ENCODE measurements at regions not wholly inside any gene's neighbourhood (a gene's known extent, or its start where the extent isn't known, plus 50 kb on each side); places are given as distances from the start of the nearest gene placed in this dataset.
"Not testable (repeated sequence)": the region's sequence is repeated elsewhere in the genome, so short reads cannot be mapped to it uniquely, and the experiment has no call there.

DNA sequence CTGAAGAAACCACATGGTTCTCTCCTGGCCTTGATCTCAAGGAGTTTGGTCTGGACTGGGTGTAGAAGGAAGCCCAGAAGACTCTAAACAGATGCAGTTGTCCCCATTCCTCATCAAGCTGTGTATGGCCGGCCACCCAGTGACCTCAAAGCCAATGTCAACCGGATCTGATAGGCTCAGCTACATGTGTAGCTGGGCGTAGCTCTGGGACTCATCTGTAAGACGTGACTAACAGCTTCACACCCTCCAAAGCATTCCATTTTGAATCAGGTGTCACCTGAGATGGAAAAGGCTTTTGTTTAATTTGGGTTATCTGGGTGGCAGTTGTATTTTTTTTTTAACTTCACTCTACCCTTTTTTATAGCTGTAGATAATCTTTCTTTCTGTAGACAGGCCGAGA is 130.4 kb downstream of the ABCC12 start:
- Histone ChIP-seq H3K4me3 (ENCODE audit: low read depth, low read length) (no peak overlapping the region), H3K4me1 (ENCODE audit: control insufficient read depth, insufficient read depth, low read length) (no peaks in the 10 kb centered on the region), H3K36me3 (ENCODE audit: control insufficient read depth, insufficient read depth, low read length) (no peaks in the 10 kb centered on the region), H3K27me3 (ENCODE audit: control insufficient read depth, insufficient read depth, low read length) (no peaks in the 10 kb centered on the region), H3K9me3 (ENCODE audit: control insufficient read depth, insufficient read depth, low read length) (no peaks in the 10 kb centered on the region), H3K9ac (ENCODE audit: low read depth, low read length) (no peak overlapping the region)

GRCh38 chr16:48024042-48024441 is 131.8 kb downstream of the ABCC12 start:
- no peak overlapping the region for H3K4me3 ChIP-seq (ENCODE audit: low read depth, low read length)
- no peak overlapping the region for H3K9ac ChIP-seq (ENCODE audit: low read depth, low read length)
- H3K9me3 ChIP-seq (ENCODE audit: control insufficient read depth, insufficient read depth, low read length): no peaks in the 10 kb centered on the region
- H3K36me3 ChIP-seq (ENCODE audit: control insufficient read depth, insufficient read depth, low read length): no peaks in the 10 kb centered on the region
- H3K27me3 ChIP-seq (ENCODE audit: control insufficient read depth, insufficient read depth, low read length): no peaks in the 10 kb centered on the region
- H3K4me1 ChIP-seq (ENCODE audit: control insufficient read depth, insufficient read depth, low read length): no peaks in the 10 kb centered on the region

DNA sequence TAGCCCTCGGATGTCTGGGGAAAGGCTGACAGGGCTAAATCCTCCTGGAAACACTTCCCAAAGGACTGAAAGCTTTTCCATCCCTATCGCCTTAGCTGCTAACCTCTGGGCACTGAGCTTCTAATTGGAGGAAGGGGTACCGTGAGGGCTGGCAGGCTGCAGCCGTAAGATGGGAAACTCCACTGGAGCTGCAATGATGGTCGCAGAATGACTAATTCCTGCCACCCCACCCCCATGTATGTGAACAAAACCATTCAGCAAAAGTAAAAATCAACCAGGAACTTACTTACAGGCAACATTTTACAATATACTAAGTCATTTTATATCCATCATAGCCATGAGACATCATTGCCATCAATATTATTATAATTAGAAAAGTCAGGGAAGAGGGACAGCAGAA is 133.3 kb downstream of the ABCC12 start:
- Histone ChIP-seq H3K4me1 (ENCODE audit: control insufficient read depth, insufficient read depth, low read length) (no peaks in the 10 kb centered on the region), H3K36me3 (ENCODE audit: control insufficient read depth, insufficient read depth, low read length) (no peaks in the 10 kb centered on the region), H3K4me3 (ENCODE audit: low read depth, low read length) (no peak overlapping the region), H3K27me3 (ENCODE audit: control insufficient read depth, insufficient read depth, low read length) (no peaks in the 10 kb centered on the region), H3K9ac (ENCODE audit: low read depth, low read length) (no peak overlapping the region), H3K9me3 (ENCODE audit: control insufficient read depth, insufficient read depth, low read length) (no peaks in the 10 kb centered on the region)

- H3K36me3 ChIP-seq (ENCODE audit: control insufficient read depth, insufficient read depth, low read length); H3K9me3 ChIP-seq (ENCODE audit: control insufficient read depth, insufficient read depth, low read length); H3K27me3 ChIP-seq (ENCODE audit: control insufficient read depth, insufficient read depth, low read length); H3K9ac ChIP-seq (ENCODE audit: low read depth, low read length); H3K4me3 ChIP-seq (ENCODE audit: low read depth, low read length); H3K4me1 ChIP-seq (ENCODE audit: control insufficient read depth, insufficient read depth, low read length): not testable (repeated sequence)
These were observed 135.2 kb downstream of the ABCC12 start for GRCh38 chr16:48020617-48021016.

DNA sequence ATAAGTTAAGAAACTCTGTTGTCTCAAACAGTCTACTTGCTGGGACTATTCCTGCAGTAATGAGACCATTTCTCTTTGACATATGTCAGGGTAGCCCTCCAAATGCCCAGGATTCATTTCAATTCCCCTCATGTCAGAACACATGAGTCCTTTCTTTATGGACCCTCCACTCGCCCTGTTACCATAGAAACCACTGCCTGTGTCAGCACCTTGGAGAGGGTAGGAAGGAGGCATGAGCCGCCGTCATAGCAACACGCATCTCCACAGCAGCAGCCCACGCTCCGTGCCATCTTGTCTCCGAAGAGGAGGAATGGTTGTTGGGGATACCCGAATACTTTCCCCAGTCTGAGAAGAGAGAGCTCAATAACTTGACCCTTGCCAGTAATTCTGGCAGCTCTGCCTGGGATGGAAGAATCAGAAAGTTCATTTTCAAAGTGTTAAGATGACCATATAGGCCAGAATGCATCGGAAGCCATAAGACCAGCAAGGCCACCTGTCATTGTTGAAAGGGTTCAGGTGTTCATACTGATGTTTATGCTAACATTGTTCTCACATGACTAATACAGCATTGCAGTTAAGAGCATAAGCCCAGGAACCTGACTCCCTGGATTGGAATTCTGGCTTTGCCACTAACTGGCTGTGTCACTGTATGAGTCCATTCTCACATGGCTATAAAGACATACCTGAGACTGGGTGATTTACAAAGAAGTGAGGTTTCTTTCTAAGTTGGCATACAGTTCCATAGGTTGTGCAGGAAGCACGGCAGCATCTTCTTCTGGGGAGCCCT is 141.3 kb downstream of the ABCC12 start:
- Histone ChIP-seq H3K9me3 (ENCODE audit: control insufficient read depth, insufficient read depth, low read length) (no peaks in the 10 kb centered on the region), H3K27me3 (ENCODE audit: control insufficient read depth, insufficient read depth, low read length) (no peaks in the 10 kb centered on the region), H3K36me3 (ENCODE audit: control insufficient read depth, insufficient read depth, low read length) (no peaks in the 10 kb centered on the region), H3K4me1 (ENCODE audit: control insufficient read depth, insufficient read depth, low read length) (no peaks in the 10 kb centered on the region), H3K4me3 (ENCODE audit: low read depth, low read length) (no peak overlapping the region), H3K9ac (ENCODE audit: low read depth, low read length) (no peak overlapping the region)

DNA sequence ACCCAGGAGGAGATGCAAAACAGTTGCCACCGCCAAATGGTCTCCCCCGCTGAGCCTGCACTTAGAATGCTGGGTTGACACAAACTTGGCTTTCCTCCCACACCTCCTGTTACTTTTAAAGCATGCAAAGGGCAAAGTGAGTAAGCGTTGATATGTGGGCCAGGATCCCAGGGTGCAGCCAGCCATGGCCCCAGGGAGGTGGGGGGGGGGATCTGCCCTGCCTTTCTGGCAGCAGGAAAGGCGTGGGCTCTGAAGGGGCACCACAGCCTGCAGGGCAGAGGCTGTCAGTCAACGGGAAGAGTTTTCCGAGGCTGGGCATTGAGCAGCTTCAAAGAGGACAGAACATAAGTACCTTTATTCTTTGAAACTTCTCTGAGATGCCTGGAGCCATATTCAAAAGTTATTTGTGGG is 142.3 kb downstream of the ABCC12 start:
- Histone ChIP-seq H3K4me1 (ENCODE audit: control insufficient read depth, insufficient read depth, low read length) (no peaks in the 10 kb centered on the region), H3K9ac (ENCODE audit: low read depth, low read length) (no peak overlapping the region), H3K9me3 (ENCODE audit: control insufficient read depth, insufficient read depth, low read length) (no peaks in the 10 kb centered on the region), H3K27me3 (ENCODE audit: control insufficient read depth, insufficient read depth, low read length) (no peaks in the 10 kb centered on the region), H3K36me3 (ENCODE audit: control insufficient read depth, insufficient read depth, low read length) (no peaks in the 10 kb centered on the region), H3K4me3 (ENCODE audit: low read depth, low read length) (no peak overlapping the region)

- Histone ChIP-seq H3K36me3 (ENCODE audit: control insufficient read depth, insufficient read depth, low read length) (no peaks in the 10 kb centered on the region), H3K9ac (ENCODE audit: low read depth, low read length) (no peak overlapping the region), H3K27me3 (ENCODE audit: control insufficient read depth, insufficient read depth, low read length) (no peaks in the 10 kb centered on the region), H3K4me3 (ENCODE audit: low read depth, low read length) (no peak overlapping the region), H3K4me1 (ENCODE audit: control insufficient read depth, insufficient read depth, low read length) (no peaks in the 10 kb centered on the region), H3K9me3 (ENCODE audit: control insufficient read depth, insufficient read depth, low read length) (no peaks in the 10 kb centered on the region)
These were observed 143.7 kb downstream of the ABCC12 start for GRCh38 chr16:48011878-48012658.

DNA sequence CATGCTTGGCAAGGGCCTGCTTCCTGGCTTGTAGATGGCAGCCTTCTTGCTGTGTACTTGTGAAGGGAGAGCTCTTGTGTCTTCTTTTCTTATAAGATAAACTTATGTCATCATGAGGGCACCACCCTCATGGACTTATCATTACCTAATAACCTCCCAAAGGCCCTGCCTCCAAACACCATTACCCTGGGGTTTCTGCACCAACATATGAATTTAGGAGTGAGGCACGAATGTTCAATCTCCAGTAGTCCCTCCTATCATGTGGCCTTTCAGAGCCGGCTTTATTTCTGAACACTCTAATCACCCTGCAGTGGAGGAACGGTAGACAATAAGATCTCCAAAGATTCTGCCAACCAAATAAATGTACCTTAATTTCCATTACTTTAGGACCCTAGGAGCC is 144.3 kb downstream of the ABCC12 start:
- Histone ChIP-seq H3K4me1 (ENCODE audit: control insufficient read depth, insufficient read depth, low read length) (no peaks in the 10 kb centered on the region), H3K4me3 (ENCODE audit: low read depth, low read length) (no peak overlapping the region), H3K36me3 (ENCODE audit: control insufficient read depth, insufficient read depth, low read length) (no peaks in the 10 kb centered on the region), H3K9me3 (ENCODE audit: control insufficient read depth, insufficient read depth, low read length) (no peaks in the 10 kb centered on the region), H3K27me3 (ENCODE audit: control insufficient read depth, insufficient read depth, low read length) (no peaks in the 10 kb centered on the region), H3K9ac (ENCODE audit: low read depth, low read length) (no peak overlapping the region)

- no peaks in the 10 kb centered on the region for H3K27me3 ChIP-seq (ENCODE audit: control insufficient read depth, insufficient read depth, low read length)
- H3K4me1 ChIP-seq (ENCODE audit: control insufficient read depth, insufficient read depth, low read length): no peaks in the 10 kb centered on the region
- no peaks in the 10 kb centered on the region for H3K36me3 ChIP-seq (ENCODE audit: control insufficient read depth, insufficient read depth, low read length)
- H3K9me3 ChIP-seq (ENCODE audit: control insufficient read depth, insufficient read depth, low read length): no peaks in the 10 kb centered on the region
- no peak overlapping the region for H3K9ac ChIP-seq (ENCODE audit: low read depth, low read length)
- H3K4me3 ChIP-seq (ENCODE audit: low read depth, low read length): no peak overlapping the region
These were observed 147.7 kb downstream of the ABCC12 start for GRCh38 chr16:48008011-48008525.

DNA sequence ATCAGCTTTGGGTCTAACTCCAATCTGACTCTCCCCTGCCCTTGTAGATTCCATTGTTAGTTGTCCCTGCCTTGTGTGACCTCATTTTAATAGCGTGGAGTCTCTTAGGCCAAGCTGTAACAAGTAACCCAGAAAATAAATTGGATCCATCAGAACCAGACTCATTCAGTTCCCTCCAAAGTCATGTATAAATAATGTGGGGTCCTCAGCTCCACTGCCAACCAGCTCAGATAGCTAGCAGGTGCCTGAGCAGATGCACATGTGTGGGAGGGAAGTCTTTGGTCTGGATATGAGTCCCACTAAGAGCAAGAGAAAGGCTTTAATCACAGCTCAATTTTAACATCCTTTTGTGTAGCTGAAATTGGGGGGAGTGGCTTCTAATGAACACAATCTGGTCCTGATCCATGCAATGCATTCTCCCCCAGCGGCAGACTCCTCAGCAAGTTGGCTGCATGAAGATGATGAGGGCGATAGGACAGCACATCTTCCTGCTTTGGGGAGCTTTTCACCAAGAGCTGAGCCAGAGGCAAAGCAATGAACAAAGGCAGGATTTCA is 151.6 kb downstream of the ABCC12 start:
- no peaks in the 10 kb centered on the region for H3K9me3 ChIP-seq (ENCODE audit: control insufficient read depth, insufficient read depth, low read length)
- H3K36me3 ChIP-seq (ENCODE audit: control insufficient read depth, insufficient read depth, low read length): no peaks in the 10 kb centered on the region
- no peaks in the 10 kb centered on the region for H3K27me3 ChIP-seq (ENCODE audit: control insufficient read depth, insufficient read depth, low read length)
- H3K9ac ChIP-seq (ENCODE audit: low read depth, low read length): no peak overlapping the region
- no peak overlapping the region for H3K4me3 ChIP-seq (ENCODE audit: low read depth, low read length)
- no peaks in the 10 kb centered on the region for H3K4me1 ChIP-seq (ENCODE audit: control insufficient read depth, insufficient read depth, low read length)

- no peaks in the 10 kb centered on the region for H3K4me1 ChIP-seq (ENCODE audit: control insufficient read depth, insufficient read depth, low read length)
- no peak overlapping the region for H3K4me3 ChIP-seq (ENCODE audit: low read depth, low read length)
- H3K9ac ChIP-seq (ENCODE audit: low read depth, low read length): no peak overlapping the region
- no peaks in the 10 kb centered on the region for H3K9me3 ChIP-seq (ENCODE audit: control insufficient read depth, insufficient read depth, low read length)
- no peaks in the 10 kb centered on the region for H3K36me3 ChIP-seq (ENCODE audit: control insufficient read depth, insufficient read depth, low read length)
- no peaks in the 10 kb centered on the region for H3K27me3 ChIP-seq (ENCODE audit: control insufficient read depth, insufficient read depth, low read length)
These were observed 152.4 kb downstream of the ABCC12 start for GRCh38 chr16:48003206-48003907.

Measured in iPS-15b (cell line).